H1 (cell line): ENCODE measurements at regions not wholly inside any gene's neighbourhood (a gene's known extent, or its start where the extent isn't known, plus 50 kb on each side); places are given as distances from the start of the nearest gene placed in this dataset.

Source experiments
- CTCF ChIA-PET: fragments of 300-600 bp; sonication (Branson Sonifier 250); formaldehyde crosslinking; loops from one replicate; lab custom pipeline; 2021; ENCODE audit not compliant: partially characterized antibody; lab: Charles Lee
- POLR2A ChIA-PET: fragments of 300-600 bp; sonication (Branson Sonifier 250); formaldehyde crosslinking; loops from one replicate; lab custom pipeline; 2021; ENCODE audit warnings: inconsistent platforms; ENCODE audit not compliant: partially characterized antibody; lab: Charles Lee
- DNase-seq, 2 experiments: peaks; one replicate each; pipeline versions ENCODE4 v3.0.0 to v3.0.0-alpha.2; 2010 to 2022; ENCODE audit warnings: low spot score in 2 of 2, low read depth in 1 of 2, mixed read lengths in 1 of 2
- FAIRE-seq: peaks from 2 replicates; lab custom pipeline; 2011; peaks lifted over from hg19 to GRCh38; lab: Jason Lieb, UNC
- H2AFZ ChIP-seq: 2 replicates; pipeline ENCODE4 v1.8.1; 2012; ENCODE audit warnings: low read length, inconsistent platforms
- H2AK5ac ChIP-seq: 2 replicates; pipeline ENCODE4 v1.6.1; 2013; ENCODE audit warnings: low read depth, low read length
- H2BK120ac ChIP-seq: replicated peaks from 2 replicates; pipeline ENCODE3; 2013; ENCODE audit warnings: low read depth, low read length, inconsistent platforms
- H2BK12ac ChIP-seq: 2 replicates; pipeline ENCODE4 v1.6.1; 2013; ENCODE audit warnings: low read depth, low read length
- H2BK15ac ChIP-seq: 2 replicates; pipeline ENCODE4 v1.6.1; 2013; ENCODE audit warnings: low read length
- H2BK20ac ChIP-seq: 2 replicates; pipeline ENCODE4 v1.6.1; 2013; ENCODE audit warnings: low read length
- H2BK5ac ChIP-seq: 2 replicates; pipeline ENCODE4 v1.6.1; 2013; ENCODE audit warnings: low read depth, low read length
- H3K14ac ChIP-seq: 2 replicates; pipeline ENCODE4 v1.6.1; 2013; ENCODE audit warnings: inconsistent platforms; ENCODE audit not compliant: insufficient read length
- H3K18ac ChIP-seq: 2 replicates; pipeline ENCODE4 v1.6.1; 2013; ENCODE audit warnings: low read length; ENCODE audit errors: extremely low read depth
- H3K23ac ChIP-seq: 2 replicates; pipeline ENCODE4 v1.6.1; 2013; ENCODE audit warnings: inconsistent platforms; ENCODE audit not compliant: insufficient read length
- H3K23me2 ChIP-seq: 2 replicates; pipeline ENCODE4 v1.6.1; 2013; ENCODE audit warnings: low read depth, low read length
- H3K27ac ChIP-seq: 2 replicates; pipeline ENCODE4 v1.6.1; 2011; ENCODE audit warnings: low read depth, low read length, inconsistent platforms
- H3K27me3 ChIP-seq, 4 experiments: replicated peaks in 1 of 4; 1 replicate in 1 of 4; 2 replicates in 3 of 4; pipeline versions ENCODE4 v1.6.1 to v1.8.1; 2011 to 2013; ENCODE audit warnings: low read length in 3 of 4, mild to moderate bottlenecking in 3 of 4, inconsistent platforms in 2 of 4, mixed read lengths in 2 of 4, moderate library complexity in 1 of 4; ENCODE audit not compliant: control insufficient read depth in 3 of 4, insufficient read depth in 3 of 4; ENCODE audit errors: extremely low read depth in 1 of 4
- H3K36me3 ChIP-seq, 4 experiments: 2 replicates each; pipeline versions ENCODE4 v1.6.1 to v1.8.1; 2011 to 2013; ENCODE audit warnings: mild to moderate bottlenecking in 4 of 4, low read length in 3 of 4, moderate library complexity in 2 of 4, control low read depth in 1 of 4, inconsistent platforms in 1 of 4; ENCODE audit not compliant: insufficient read depth in 4 of 4, control insufficient read depth in 2 of 4
- H3K4ac ChIP-seq: replicated peaks from 2 replicates; pipeline ENCODE3; 2013; ENCODE audit warnings: low read length, low read depth, mixed read lengths, inconsistent platforms; ENCODE audit not compliant: insufficient read length
- H3K4me1 ChIP-seq, 4 experiments: replicated peaks in 1 of 4; 1 replicate in 1 of 4; 2 replicates in 3 of 4; pipeline versions ENCODE4 v1.6.1 to v1.8.1; 2011 to 2013; ENCODE audit warnings: low read length in 3 of 4, inconsistent platforms in 2 of 4, mixed read lengths in 1 of 4; ENCODE audit not compliant: insufficient read depth in 4 of 4, control insufficient read depth in 3 of 4
- H3K4me2 ChIP-seq, 2 experiments: 2 replicates each; pipeline versions ENCODE4 v1.6.1 to v1.8.1; 2011 to 2013; ENCODE audit warnings: low read depth in 2 of 2, low read length in 2 of 2, control low read depth in 1 of 2, inconsistent platforms in 1 of 2, mild to moderate bottlenecking in 1 of 2; ENCODE audit not compliant: insufficient read depth in 1 of 2
- H3K4me3 ChIP-seq, 4 experiments: fragments of 200-600, 300-600 bp in 1 of 4; sonication (generic), shearing (Covaris generic), sonication (Bioruptor Twin) in 1 of 4; 2 replicates each; pipeline versions ENCODE4 v1.5.1 to v1.8.1; 2011 to 2016; ENCODE audit warnings: low read length in 4 of 4, low read depth in 3 of 4, control low read depth in 2 of 4, inconsistent platforms in 2 of 4, mild to moderate bottlenecking in 2 of 4, mixed read lengths in 1 of 4, moderate library complexity in 1 of 4; ENCODE audit not compliant: insufficient read depth in 2 of 4; ENCODE audit errors: extremely low read depth in 1 of 4
- H3K56ac ChIP-seq: replicated peaks from 2 replicates; pipeline ENCODE3; 2013; ENCODE audit warnings: low read depth, mild to moderate bottlenecking, mixed read lengths, low read length, inconsistent platforms; ENCODE audit not compliant: insufficient read length
- H3K79me1 ChIP-seq: 2 replicates; pipeline ENCODE4 v1.6.1; 2013; ENCODE audit warnings: low read depth, low read length, control low read depth
- H3K79me2 ChIP-seq, 2 experiments: 2 replicates each; pipeline versions ENCODE4 v1.6.1 to v1.8.1; 2012 to 2013; ENCODE audit warnings: low read length in 2 of 2, mild to moderate bottlenecking in 2 of 2, inconsistent platforms in 1 of 2; ENCODE audit not compliant: insufficient read depth in 2 of 2, control insufficient read depth in 1 of 2
- H3K9ac ChIP-seq, 4 experiments: replicated peaks in 1 of 4; 1 replicate in 1 of 4; 2 replicates in 3 of 4; pipeline versions ENCODE4 v1.6.1 to v1.8.1; 2011 to 2013; ENCODE audit warnings: low read depth in 3 of 4, low read length in 3 of 4, control low read depth in 2 of 4, mild to moderate bottlenecking in 2 of 4, moderate library complexity in 2 of 4, inconsistent platforms in 1 of 4; ENCODE audit errors: extremely low read depth in 1 of 4
- H3K9me3 ChIP-seq, 2 experiments: 2 replicates each; pipeline versions ENCODE4 v1.6.1 to v1.8.1; 2012 to 2013; ENCODE audit warnings: mild to moderate bottlenecking in 2 of 2, moderate library complexity in 2 of 2, control low read depth in 1 of 2, inconsistent platforms in 1 of 2, low read depth in 1 of 2, low read length in 1 of 2, mixed read lengths in 1 of 2; ENCODE audit not compliant: insufficient read depth in 2 of 2
- H4K20me1 ChIP-seq, 2 experiments: replicated peaks in 1 of 2; 2 replicates each; pipeline versions ENCODE3 to v1.8.1; 2011 to 2013; ENCODE audit warnings: inconsistent platforms in 2 of 2, low read length in 2 of 2, mild to moderate bottlenecking in 1 of 2; ENCODE audit not compliant: insufficient read depth in 2 of 2, control insufficient read depth in 1 of 2
- H4K5ac ChIP-seq: 2 replicates; pipeline ENCODE4 v1.6.1; 2013; ENCODE audit warnings: low read length, low read depth, mixed read lengths, inconsistent platforms; ENCODE audit not compliant: insufficient read length
- H4K8ac ChIP-seq: 2 replicates; pipeline ENCODE4 v1.8.0; 2013; ENCODE audit warnings: mild to moderate bottlenecking, moderate library complexity, low read length, inconsistent platforms; ENCODE audit not compliant: insufficient read depth; ENCODE audit errors: extremely low read depth
- H4K91ac ChIP-seq: replicated peaks from 2 replicates; pipeline ENCODE3; 2013; ENCODE audit warnings: low read length, mixed read lengths, inconsistent platforms; ENCODE audit not compliant: insufficient read length
- EP300 ChIP-seq, 2 experiments: IDR thresholded peaks; 1 replicate in 1 of 2; 2 replicates in 1 of 2; pipeline ENCODE4 v1.6.1; 2011 to 2012; ENCODE audit warnings: low read depth in 2 of 2, low read length in 2 of 2, mild to moderate bottlenecking in 2 of 2, borderline replicate concordance in 1 of 2, inconsistent platforms in 1 of 2, moderate library complexity in 1 of 2
- TAF7 ChIP-seq: optimal IDR thresholded peaks from 2 replicates; pipeline ENCODE3; 2011; ENCODE audit warnings: low read depth, mild to moderate bottlenecking, inconsistent platforms, low read length, moderate library complexity, borderline replicate concordance
- WGBS, 2 experiments: shearing (Covaris generic) in 1 of 2; methylation state at CpG; one replicate each; pipeline versions ENCODE4 v1.1.6 to v1.1.7; 2013 to 2015; ENCODE audit warnings: low lambda C conversion rate in 2 of 2, mixed read lengths in 2 of 2, inconsistent platforms in 1 of 2, low coverage in 1 of 2, missing lambda C conversion rate in 1 of 2; ENCODE audit not compliant: insufficient replicate concordance in 2 of 2, insufficient coverage in 1 of 2, insufficient read length in 1 of 2; ENCODE audit errors: extremely low coverage in 1 of 2, missing lambda C conversion rate in 1 of 2; 5-methylcytosine and 5-hydroxymethylcytosine counted together

DNA sequence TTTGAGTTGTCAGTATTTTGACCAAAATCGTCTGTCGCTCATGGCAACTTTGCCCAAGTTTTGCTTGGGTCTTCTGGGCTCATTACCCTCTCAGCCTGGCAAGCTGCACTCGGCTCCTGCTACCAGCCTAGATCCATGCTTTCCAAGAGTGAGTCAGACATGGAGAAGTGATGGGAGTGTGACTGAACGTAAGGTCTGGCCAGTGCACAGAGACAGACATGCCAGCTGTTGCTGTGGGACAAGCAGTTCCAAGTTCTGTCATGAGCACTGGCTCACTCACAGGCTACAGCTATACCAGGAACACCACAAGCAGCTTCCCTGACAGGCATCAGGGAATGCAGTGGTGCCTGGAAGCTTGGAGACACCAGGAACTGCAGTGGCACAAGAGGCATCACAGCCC, 338.9 kb downstream of the KDM5D start:
- no peak overlapping the region for H4K5ac ChIP-seq
- no peak overlapping the region for H3K14ac ChIP-seq
- no peak overlapping the region for H2AFZ ChIP-seq
- ChIA-PET CTCF (no interaction called here), POLR2A (no interaction called here)
- no peak overlapping the region for H2BK20ac ChIP-seq
- H3K27me3 ChIP-seq: no peaks in the 10 kb centered on the region
- no peak overlapping the region for H3K4me3 ChIP-seq
- H3K9me3 ChIP-seq: no peaks in the 10 kb centered on the region
- no peaks in the 10 kb centered on the region for H3K79me2 ChIP-seq
- no peaks in the 10 kb centered on the region for H3K4me1 ChIP-seq
- no peak overlapping the region for H2BK15ac ChIP-seq
- no peak overlapping the region for H3K18ac ChIP-seq
- DNase-seq (no peak), FAIRE-seq (no peak)
- 93% methylated on average over 4 of the region's 4 CpGs; no CpG with 5 or more reads in 1 of the 2 experiments for WGBS, 2 experiments
- no peak overlapping the region for H3K4ac ChIP-seq
- no peak overlapping the region for H3K23ac ChIP-seq
- H2BK12ac ChIP-seq: no peak overlapping the region
- H2AK5ac ChIP-seq: no peak overlapping the region
- TF ChIP-seq TAF7: no peak
- no peak for TF ChIP-seq EP300 (IDR thresholded peaks at IDR 0.05; ENCODE audit: borderline replicate concordance in 1 of 2, low read depth in 2 of 2, low read length in 2 of 2)
- H4K8ac ChIP-seq: no peak overlapping the region
- H3K23me2 ChIP-seq: no peaks in the 10 kb centered on the region
- H4K91ac ChIP-seq: no peak overlapping the region
- H3K79me1 ChIP-seq: no peaks in the 10 kb centered on the region
- H3K4me2 ChIP-seq: no peak overlapping the region
- H3K56ac ChIP-seq: no peak overlapping the region
- H3K27ac ChIP-seq: no peak overlapping the region
- no peaks in the 10 kb centered on the region for H3K36me3 ChIP-seq
- H2BK120ac ChIP-seq: no peak overlapping the region
- no peak overlapping the region for H2BK5ac ChIP-seq
- no peaks in the 10 kb centered on the region for H4K20me1 ChIP-seq
- no peak overlapping the region for H3K9ac ChIP-seq
